C4-2B (cell line): ENCODE measurements at regions not wholly inside any gene's neighbourhood (a gene's known extent, or its start where the extent isn't known, plus 50 kb on each side); places are given as distances from the start of the nearest gene placed in this dataset.

Source experiments
- CTCF ChIP-seq: fragments of 450-650 bp; conservative IDR thresholded peaks from 2 replicates; pipeline ENCODE4 v1.5.1; 2017; ENCODE audit warnings: mild to moderate bottlenecking
- ZFX ChIP-seq: fragments of 450-650 bp; IDR thresholded peaks from 2 replicates; pipeline ENCODE4 v1.6.1; 2017

GRCh38 chrX:69014200-69014599 is 151.1 kb downstream of the PJA1 start:
- TF ChIP-seq CTCF (no peak), ZFX (no peak)
